ENCODE measurements at regions not wholly inside any gene's neighbourhood (a gene's known extent, or its start where the extent isn't known, plus 50 kb on each side); places are given as distances from the start of the nearest gene placed in this dataset.
A peak's percentile ranks its signal among the peaks of the same experiment; 100 is the strongest.
"Not testable (repeated sequence)": the region's sequence is repeated elsewhere in the genome, so short reads cannot be mapped to it uniquely, and the experiment has no call there.

DNA sequence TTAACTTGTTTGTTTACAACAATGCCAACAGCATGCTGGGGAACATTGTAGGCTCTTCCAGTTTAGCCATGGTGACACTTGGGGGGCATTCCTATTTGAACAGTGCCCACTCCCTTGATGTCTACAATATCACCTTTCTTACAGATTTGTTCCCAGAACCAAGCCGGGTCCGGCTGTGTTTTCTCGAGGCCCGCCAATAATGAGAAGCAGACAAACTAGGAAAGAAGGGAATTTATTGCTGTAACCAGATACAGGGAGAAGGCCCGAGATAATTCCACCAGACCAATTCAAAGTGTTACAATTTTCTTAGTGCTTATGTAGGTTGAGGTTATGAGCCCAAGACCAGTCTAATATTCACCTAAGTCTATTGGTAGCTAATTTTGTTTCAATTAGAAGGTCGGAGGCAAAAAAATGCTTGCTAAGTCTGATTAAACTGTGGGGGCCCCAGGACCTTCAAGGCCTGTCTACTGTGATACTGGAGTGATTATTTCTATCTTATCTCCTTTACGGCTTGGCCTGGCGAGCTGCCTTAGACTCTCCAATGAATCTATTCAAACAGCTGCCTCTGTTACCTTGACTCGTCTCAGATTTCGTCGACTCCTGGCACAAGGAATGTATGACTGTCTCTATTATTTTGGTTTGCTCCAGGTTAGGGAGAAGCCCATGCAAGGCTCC is 59.1 kb upstream of the PSME4 start:
- Mint-ChIP-seq H3K27me3 (no peaks in the 10 kb centered on the region), H3K36me3 (peaks cover 7 to 23% (median 9%) of the 10 kb centered on the region in 5 donors), H3K4me1 (peaks cover 0 to 14% (median 4%) of the 10 kb centered on the region in 7 donors), H3K9me3 (peaks cover 0 to 14% (median 0%) of the 10 kb centered on the region in 11 donors), H3K4me3 (no peak overlapping the region), H3K27ac (peak overlapping the region in 2 of 9 donors; percentile 8 to 15)
- intact Hi-C loops (cut with micrococcal nuclease) = no loop called here
- no peak overlapping the region for H3K27ac ChIP-seq (ENCODE audit: low read depth, low read length)
- H3K4me3 ChIP-seq (ENCODE audit: low read length) = no peak overlapping the region
- no peaks in the 10 kb centered on the region for H3K9me3 ChIP-seq (ENCODE audit: control insufficient read depth in 2 of 3, low read length in 3 of 3)
- H3K27me3 ChIP-seq (ENCODE audit: control insufficient read depth in 2 of 2, insufficient read depth in 2 of 2, low read length in 2 of 2) = no peaks in the 10 kb centered on the region
- H3K36me3 ChIP-seq (ENCODE audit: control insufficient read depth in 2 of 3, insufficient read depth in 3 of 3, low read length in 3 of 3) = no peaks in the 10 kb centered on the region
- DNase-seq = no peak
- ATAC-seq = no peak
- CTCF ChIA-PET = interaction anchor here (0.7 kb wide), 1 partner anchor 16 kb away, joined by 3 read pairs; no protein-coding TSS in a partner anchor
- no peaks in the 10 kb centered on the region for H3K4me1 ChIP-seq (ENCODE audit: control insufficient read depth in 2 of 2, insufficient read depth in 2 of 2, low read length in 2 of 2)
- POLR2A ChIA-PET = interaction anchor here (0.6 kb wide), 1 partner anchor 40 kb away, joined by 5 read pairs; no protein-coding TSS in a partner anchor

DNA sequence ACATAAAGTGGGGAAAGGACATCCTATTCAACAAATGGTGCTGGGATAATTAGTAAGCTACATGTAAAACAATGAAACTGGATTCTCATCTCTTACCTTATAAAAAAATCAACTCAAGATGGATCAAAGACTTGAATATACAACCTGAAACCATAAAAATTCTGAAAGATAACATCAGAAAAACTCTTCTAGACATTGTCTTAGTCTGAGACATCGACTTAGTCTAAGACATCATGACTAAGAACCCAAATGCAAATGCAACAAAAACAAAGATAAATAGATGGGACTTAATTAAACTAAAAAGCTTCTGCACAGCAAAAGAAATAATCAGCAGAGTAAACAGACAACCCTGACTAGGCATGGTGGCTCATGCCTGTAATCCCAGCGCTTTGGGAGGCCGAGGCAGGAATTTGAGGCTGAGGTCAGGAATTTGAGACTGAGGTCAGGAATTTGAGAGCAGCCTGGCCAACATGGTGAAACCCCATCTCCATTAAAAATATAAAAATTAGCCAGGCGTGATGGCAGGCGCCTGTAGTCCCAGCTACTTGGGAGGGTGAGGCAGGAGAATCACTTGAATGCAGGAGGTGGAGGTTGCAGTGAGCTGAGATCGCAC is 54.8 kb upstream of the PSME4 start:
- POLR2A ChIA-PET; H3K27me3 Mint-ChIP-seq; H3K27ac ChIP-seq (ENCODE audit: low read depth, low read length); H3K4me1 ChIP-seq (ENCODE audit: control insufficient read depth in 2 of 2, insufficient read depth in 2 of 2, low read length in 2 of 2); intact Hi-C loops (cut with micrococcal nuclease); H3K36me3 ChIP-seq (ENCODE audit: control insufficient read depth in 2 of 3, insufficient read depth in 3 of 3, low read length in 3 of 3); H3K4me3 ChIP-seq (ENCODE audit: low read length); DNase-seq; H3K27me3 ChIP-seq (ENCODE audit: control insufficient read depth in 2 of 2, insufficient read depth in 2 of 2, low read length in 2 of 2); ATAC-seq; H3K4me3 Mint-ChIP-seq; CTCF ChIA-PET; H3K9me3 ChIP-seq (ENCODE audit: control insufficient read depth in 2 of 3, low read length in 3 of 3): not testable (repeated sequence)
- Mint-ChIP-seq H3K27ac (peak overlapping the region in 2 of 9 donors; percentile 7 to 47), H3K4me1 (peaks cover 0 to 17% (median 5%) of the 10 kb centered on the region in 7 donors), H3K9me3 (peaks cover 0 to 32% (median 10%) of the 10 kb centered on the region in 11 donors), H3K36me3 (peaks cover 14 to 36% (median 25%) of the 10 kb centered on the region in 5 donors)

GRCh38 chr2:54024576-54024975 is 53.8 kb upstream of the PSME4 start:
- H3K27me3 Mint-ChIP-seq = no peaks in the 10 kb centered on the region
- Histone ChIP-seq H3K4me1 (ENCODE audit: control insufficient read depth in 2 of 2, insufficient read depth in 2 of 2, low read length in 2 of 2) (no peaks in the 10 kb centered on the region), H3K4me3 (ENCODE audit: low read length) (no peak overlapping the region), H3K36me3 (ENCODE audit: control insufficient read depth in 2 of 3, insufficient read depth in 3 of 3, low read length in 3 of 3) (no peaks in the 10 kb centered on the region), H3K27ac (ENCODE audit: low read depth, low read length) (no peak overlapping the region), H3K27me3 (ENCODE audit: control insufficient read depth in 2 of 2, insufficient read depth in 2 of 2, low read length in 2 of 2) (no peaks in the 10 kb centered on the region), H3K9me3 (ENCODE audit: control insufficient read depth in 2 of 3, low read length in 3 of 3) (peaks cover 0 to 8% (median 0%) of the 10 kb centered on the region in 3 experiments)
- intact Hi-C loops (cut with micrococcal nuclease) = no loop called here
- ChIA-PET CTCF (no interaction called here), POLR2A (interaction anchor here (1.2 kb wide), 1 partner anchor 91 kb away, joined by 3 read pairs; the partner anchor contains the start of gene ACYP2)
- no peak for ATAC-seq
- H3K36me3 Mint-ChIP-seq = peaks cover 14 to 34% (median 26%) of the 10 kb centered on the region in 5 donors
- peaks cover 0 to 36% (median 10%) of the 10 kb centered on the region in 11 donors for H3K9me3 Mint-ChIP-seq
- peak overlapping the region in 1 of 9 donors; percentile 23 for H3K27ac Mint-ChIP-seq
- peaks cover 0 to 15% (median 5%) of the 10 kb centered on the region in 7 donors for H3K4me1 Mint-ChIP-seq
- no peak for DNase-seq
- no peak overlapping the region for H3K4me3 Mint-ChIP-seq

DNA sequence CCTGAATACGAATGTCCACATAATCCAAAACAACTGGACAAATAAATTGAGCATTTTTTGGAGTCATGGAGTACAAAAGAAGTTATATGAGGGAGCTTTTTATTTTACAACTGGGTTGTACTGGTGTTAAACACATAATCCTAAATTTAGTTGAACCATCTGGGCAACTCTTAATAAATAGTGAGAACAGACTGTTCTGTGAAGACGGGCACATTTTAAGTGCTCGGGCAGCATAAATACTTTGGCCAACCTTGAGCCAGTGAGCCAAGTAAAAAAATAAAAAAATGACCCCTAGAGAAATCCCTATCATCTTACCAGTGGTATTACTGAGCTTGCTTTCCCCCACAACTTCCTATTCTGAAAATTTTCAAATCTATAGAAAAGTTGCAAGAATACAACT is 50.9 kb upstream of the PSME4 start:
- Histone ChIP-seq H3K36me3 (ENCODE audit: control insufficient read depth in 2 of 3, insufficient read depth in 3 of 3, low read length in 3 of 3) (no peaks in the 10 kb centered on the region), H3K27ac (ENCODE audit: low read depth, low read length) (no peak overlapping the region), H3K4me1 (ENCODE audit: control insufficient read depth in 2 of 2, insufficient read depth in 2 of 2, low read length in 2 of 2) (no peaks in the 10 kb centered on the region), H3K4me3 (ENCODE audit: low read length) (no peak overlapping the region), H3K27me3 (ENCODE audit: control insufficient read depth in 2 of 2, insufficient read depth in 2 of 2, low read length in 2 of 2) (no peaks in the 10 kb centered on the region), H3K9me3 (ENCODE audit: control insufficient read depth in 2 of 3, low read length in 3 of 3) (peaks cover 0 to 8% (median 0%) of the 10 kb centered on the region in 3 experiments)
- Mint-ChIP-seq H3K4me1 (peaks cover 0 to 14% (median 8%) of the 10 kb centered on the region in 7 donors), H3K36me3 (peaks cover 15 to 40% (median 36%) of the 10 kb centered on the region in 5 donors), H3K27me3 (no peaks in the 10 kb centered on the region), H3K4me3 (no peak overlapping the region), H3K27ac (no peak overlapping the region), H3K9me3 (peaks cover 0 to 36% (median 10%) of the 10 kb centered on the region in 11 donors)
- ATAC-seq = no peak
- ChIA-PET CTCF (interaction anchor here (0.6 to 0.7 kb wide), 2 partner anchors 15 to 60 kb away, joined by 3 to 4 read pairs; no protein-coding TSS in a partner anchor), POLR2A (interaction anchor here (1.1 kb wide), 1 partner anchor 9 kb away, joined by 3 read pairs; no protein-coding TSS in a partner anchor)
- intact Hi-C loops (cut with micrococcal nuclease) = no loop called here
- no peak for DNase-seq

DNA sequence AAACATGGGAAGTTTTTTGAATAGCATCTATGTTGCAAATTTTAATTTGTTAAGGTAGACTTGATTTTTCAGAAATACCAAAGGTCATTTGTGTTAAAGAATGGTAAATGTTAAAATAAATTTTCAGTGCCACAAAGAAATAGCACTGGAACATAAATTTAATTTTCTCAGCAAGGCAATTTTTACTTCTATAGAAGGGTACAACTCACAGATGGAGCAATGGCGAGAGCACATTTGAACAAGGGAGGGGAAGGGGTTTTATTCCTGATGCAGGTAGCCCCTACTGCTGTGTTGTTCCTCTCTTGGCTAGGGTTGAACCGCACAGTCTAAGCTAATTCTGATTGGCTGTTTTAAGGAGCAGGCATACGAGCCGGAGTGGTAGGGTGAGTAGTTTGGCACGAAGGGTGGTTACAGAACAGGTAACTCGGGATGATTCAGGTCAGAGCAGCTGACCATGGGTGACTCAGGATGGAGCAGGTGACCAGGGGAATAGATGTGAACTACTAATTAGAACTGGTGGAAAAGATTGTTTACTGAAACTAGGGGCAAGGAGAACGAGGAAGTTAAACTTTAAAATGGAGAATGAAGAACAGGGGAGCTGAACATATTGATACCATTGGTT is 50.1 kb upstream of the PSME4 start:
- H3K27ac ChIP-seq (ENCODE audit: low read depth, low read length) = no peak overlapping the region
- Mint-ChIP-seq H3K36me3 (peaks cover 15 to 43% (median 36%) of the 10 kb centered on the region in 5 donors), H3K4me3 (no peak overlapping the region), H3K27me3 (no peaks in the 10 kb centered on the region), H3K27ac (no peak overlapping the region), H3K4me1 (peaks cover 1 to 20% (median 11%) of the 10 kb centered on the region in 7 donors), H3K9me3 (peaks cover 0 to 36% (median 10%) of the 10 kb centered on the region in 11 donors)
- intact Hi-C loops (cut with micrococcal nuclease) = no loop called here
- H3K27me3 ChIP-seq (ENCODE audit: control insufficient read depth in 2 of 2, insufficient read depth in 2 of 2, low read length in 2 of 2) = no peaks in the 10 kb centered on the region
- ATAC-seq (no peak), DNase-seq (no peak)
- no peak overlapping the region for H3K4me3 ChIP-seq (ENCODE audit: low read length)
- H3K36me3 ChIP-seq (ENCODE audit: control insufficient read depth in 2 of 3, insufficient read depth in 3 of 3, low read length in 3 of 3) = no peaks in the 10 kb centered on the region
- POLR2A ChIA-PET = interaction anchor here (1.1 kb wide), 1 partner anchor 8 kb away, joined by 3 read pairs; no protein-coding TSS in a partner anchor
- no peaks in the 10 kb centered on the region for H3K4me1 ChIP-seq (ENCODE audit: control insufficient read depth in 2 of 2, insufficient read depth in 2 of 2, low read length in 2 of 2)
- CTCF ChIA-PET = interaction anchor here (0.6 to 0.7 kb wide), 2 partner anchors 59 to 115 kb away, joined by 3 read pairs; no protein-coding TSS in a partner anchor
- H3K9me3 ChIP-seq (ENCODE audit: control insufficient read depth in 2 of 3, low read length in 3 of 3) = peaks cover 0 to 8% (median 0%) of the 10 kb centered on the region in 3 experiments
